K562 (cell line): ENCODE measurements at regions not wholly inside any gene's neighbourhood (a gene's known extent, or its start where the extent isn't known, plus 50 kb on each side); places are given as distances from the start of the nearest gene placed in this dataset.

ENCODE experiments used
- ATAC-seq: fragments of 200-7000 bp; cut with Tn5 transposase; 3 replicates; pipeline ENCODE4 v1.9.1; 2020; ENCODE audit warnings: moderate library complexity
- BruUV-seq: library from RNA; stranded (reverse); fragments of 400-500 nt; replicated peaks from 2 replicates; lab custom pipeline; 2021; lab: Mats Ljungman, UMichigan
- CTCF ChIA-PET: fragments of 300-600 bp; formaldehyde crosslinking; extraction: SDS; loops from one replicate; lab custom pipeline; 2021; ENCODE audit warnings: low intra/inter-chr PET ratio; lab: Yijun Ruan, JAX
- POLR2A ChIA-PET: fragments of 300-600, 350-650 bp; sonication (Branson Sonifier 250); formaldehyde crosslinking; extraction: SDS; loops from one replicate; lab custom pipeline; 2021; ENCODE audit warnings: antibody characterized with exemption, inconsistent platforms; lab: Yijun Ruan, JAX
- DNase-seq, 4 experiments: peaks; one replicate each; pipeline versions ENCODE4 v3.0.0 to v3.0.0-alpha.2; 2011 to 2018; ENCODE audit warnings: low spot score in 3 of 4, mixed read lengths in 3 of 4; ENCODE audit errors: extremely low read depth in 1 of 4
- FAIRE-seq: peaks from 2 replicates; lab custom pipeline; 2011; peaks lifted over from hg19 to GRCh38; lab: Jason Lieb, UNC
- H2AFZ ChIP-seq: 2 replicates; pipeline ENCODE4 v1.6.0; 2011; ENCODE audit warnings: low read depth, low read length, control low read depth, inconsistent platforms
- H3K27ac ChIP-seq: fragments of 200-600 bp; 3 replicates; pipeline ENCODE4 v1.8.0; 2011; ENCODE audit warnings: low read depth, mild to moderate bottlenecking, control low read depth, inconsistent platforms, low read length, moderate library complexity, mixed read lengths; ENCODE audit errors: extremely low read depth
- H3K27me3 ChIP-seq, 2 experiments: fragments of 300-600 bp in 1 of 2; 2 replicates in 1 of 2; 3 replicates in 1 of 2; pipeline versions ENCODE4 v1.6.0 to v1.8.0; 2011; ENCODE audit warnings: inconsistent platforms in 2 of 2, low read length in 2 of 2, mild to moderate bottlenecking in 1 of 2, mixed read lengths in 1 of 2, moderate library complexity in 1 of 2; ENCODE audit not compliant: control insufficient read depth in 2 of 2, insufficient read depth in 2 of 2
- H3K36me3 ChIP-seq: fragments of 300-600 bp; 3 replicates; pipeline ENCODE4 v1.8.0; 2011; ENCODE audit warnings: mild to moderate bottlenecking, low read length, inconsistent platforms; ENCODE audit not compliant: control insufficient read depth, insufficient read depth
- H3K4me1 ChIP-seq, 2 experiments: fragments of 200-600 bp in 1 of 2; replicated peaks in 1 of 2; 2 replicates in 1 of 2; 3 replicates in 1 of 2; pipeline versions ENCODE4 v1.5.1 to v1.8.0; 2011; ENCODE audit warnings: inconsistent platforms in 2 of 2, low read length in 2 of 2, mild to moderate bottlenecking in 1 of 2, mixed read lengths in 1 of 2, moderate library complexity in 1 of 2; ENCODE audit not compliant: control insufficient read depth in 2 of 2, insufficient read depth in 2 of 2
- H3K4me2 ChIP-seq: 2 replicates; pipeline ENCODE4 v1.6.1; 2011; ENCODE audit warnings: low read length, control low read depth, inconsistent platforms, mixed read lengths; ENCODE audit not compliant: insufficient read depth
- H3K4me3 ChIP-seq: fragments of 200-600 bp; sonication (generic), shearing (Covaris generic); 2 replicates; pipeline ENCODE4 v1.5.1; 2016; ENCODE audit warnings: control low read depth, inconsistent platforms
- H3K79me2 ChIP-seq: fragments of 200-600 bp; 3 replicates; pipeline ENCODE4 v1.8.0; 2011; ENCODE audit warnings: low read length, inconsistent platforms; ENCODE audit not compliant: control insufficient read depth, insufficient read depth
- H3K9ac ChIP-seq, 2 experiments: 2 replicates each; pipeline versions ENCODE4 v1.6.0 to v1.6.1; 2011; ENCODE audit warnings: low read depth in 2 of 2, low read length in 2 of 2, control low read depth in 1 of 2, inconsistent platforms in 1 of 2, mild to moderate bottlenecking in 1 of 2, mixed read lengths in 1 of 2; ENCODE audit not compliant: insufficient read depth in 1 of 2
- H3K9me1 ChIP-seq: one replicate; pipeline ENCODE4 v1.6.0; 2011; ENCODE audit warnings: inconsistent platforms, mild to moderate bottlenecking, low read length, moderate library complexity; ENCODE audit not compliant: control insufficient read depth, insufficient read depth
- H3K9me3 ChIP-seq: replicated peaks from 2 replicates; pipeline ENCODE4 v1.5.1; 2011; ENCODE audit warnings: low read depth, low read length, inconsistent platforms; ENCODE audit not compliant: control insufficient read depth, insufficient read depth
- H4K20me1 ChIP-seq: replicated peaks from 2 replicates; pipeline ENCODE4 v1.6.1; 2011; ENCODE audit warnings: low read length, inconsistent platforms, mixed read lengths; ENCODE audit not compliant: control insufficient read depth, insufficient read depth
- ARHGAP35 ChIP-seq: fragments of 450-650 bp; IDR thresholded peaks from 2 replicates; pipeline ENCODE4 v1.6.1; 2018; ENCODE audit not compliant: partially characterized antibody
- CREB1 ChIP-seq, 2 experiments: sonication (generic) in 1 of 2; formaldehyde crosslinking in 1 of 2; IDR thresholded peaks; 2 replicates each; pipeline versions ENCODE4 v1.6.1 to v1.8.0; 2012 to 2022; ENCODE audit warnings: inconsistent platforms in 1 of 2, mild to moderate bottlenecking in 1 of 2, missing genetic modification reagents in 1 of 2, moderate library complexity in 1 of 2
- KAT8 ChIP-seq: fragments of 450-650 bp; IDR thresholded peaks from 2 replicates; pipeline ENCODE4 v1.6.1; 2016; ENCODE audit warnings: low read depth, mild to moderate bottlenecking
- KLF10 ChIP-seq: fragments of 250-450 bp; sonication (Bioruptor Pico); IDR thresholded peaks from 2 replicates; pipeline ENCODE4 v1.6.1; 2021; ENCODE audit warnings: matching md5 sums
- NR2C2 ChIP-seq, 2 experiments: fragments of 200-800 bp in 1 of 2; sonication (Bioruptor generic) in 1 of 2; sonication (generic) in 1 of 2; formaldehyde crosslinking in 1 of 2; IDR thresholded peaks; 2 replicates each; pipeline versions ENCODE4 v1.6.1 to v1.8.0; 2016 to 2022; ENCODE audit warnings: mild to moderate bottlenecking in 1 of 2, missing compliant biosample characterization in 1 of 2, missing genetic modification characterization in 1 of 2, missing genetic modification reagents in 1 of 2
- WGBS: fragments of 100-300 bp; shearing (Covaris generic); methylation state at CpG from one replicate; pipeline ENCODE4 v1.1.6; 2016; ENCODE audit warnings: low coverage, mixed read lengths; ENCODE audit not compliant: insufficient coverage; ENCODE audit errors: missing lambda C conversion rate; 5-methylcytosine and 5-hydroxymethylcytosine counted together
- in situ Hi-C: fragments of 300-500 bp; cut with MboI; formaldehyde crosslinking; loops from 4 replicates; pipeline ENCODE4 v1.15.0; 2018; ENCODE audit warnings: inconsistent platforms, mixed read lengths
- intact Hi-C: fragments of 100-400 bp; cut with micrococcal nuclease; formaldehyde crosslinking; loops from 2 replicates; pipeline ENCODE4 v1.14.2; 2022
- TF ChIP-seq, protein P1 (sequence below): fragments of 200-400 bp; formaldehyde crosslinking; IDR thresholded peaks from 2 replicates; pipeline ENCODE4 v1.6.1; 2017; ENCODE audit warnings: mild to moderate bottlenecking, low read depth, low read length, moderate library complexity

GRCh38 chr10:31142026-31142425 is 110.4 kb upstream of the ZNF438 start:
- H3K9me3 ChIP-seq: no peaks in the 10 kb centered on the region
- no peaks in the 10 kb centered on the region for H3K79me2 ChIP-seq
- H4K20me1 ChIP-seq: no peaks in the 10 kb centered on the region
- 5% methylated on average over 5 of the region's 5 CpGs for WGBS
- no peak overlapping the region for H3K9ac ChIP-seq
- DNase-seq: no peak
- H3K27me3 ChIP-seq: peaks cover 8 to 15% of the 10 kb centered on the region in 2 experiments; a peak in 4 of 5 replicates
- in situ Hi-C loops (no loop called here), intact Hi-C loops (no loop called here)
- H3K4me2 ChIP-seq: no peak overlapping the region
- H2AFZ ChIP-seq: no peak overlapping the region
- no peaks in the 10 kb centered on the region for H3K36me3 ChIP-seq
- POLR2A ChIA-PET: no interaction called here
- peaks cover 0 to 6% of the 10 kb centered on the region in 2 experiments; a peak in 4 of 5 replicates for H3K4me1 ChIP-seq
- TF ChIP-seq ARHGAP35: no peak
- no peak for TF ChIP-seq KAT8
- TF ChIP-seq NR2C2 (CRISPR knock-in tag; IDR thresholded peaks at IDR 0.05): no peak
- TF ChIP-seq NR2C2 (tag; IDR thresholded peaks at IDR 0.05): 0 out of 2 replicates have a peak, but pooled peaks have one; percentile 21
- no peak for TF ChIP-seq CREB1 (IDR thresholded peaks at IDR 0.05)
- no peak for TF ChIP-seq CREB1 (CRISPR knock-in tag; IDR thresholded peaks at IDR 0.05)
- TF ChIP-seq, protein P1, sequence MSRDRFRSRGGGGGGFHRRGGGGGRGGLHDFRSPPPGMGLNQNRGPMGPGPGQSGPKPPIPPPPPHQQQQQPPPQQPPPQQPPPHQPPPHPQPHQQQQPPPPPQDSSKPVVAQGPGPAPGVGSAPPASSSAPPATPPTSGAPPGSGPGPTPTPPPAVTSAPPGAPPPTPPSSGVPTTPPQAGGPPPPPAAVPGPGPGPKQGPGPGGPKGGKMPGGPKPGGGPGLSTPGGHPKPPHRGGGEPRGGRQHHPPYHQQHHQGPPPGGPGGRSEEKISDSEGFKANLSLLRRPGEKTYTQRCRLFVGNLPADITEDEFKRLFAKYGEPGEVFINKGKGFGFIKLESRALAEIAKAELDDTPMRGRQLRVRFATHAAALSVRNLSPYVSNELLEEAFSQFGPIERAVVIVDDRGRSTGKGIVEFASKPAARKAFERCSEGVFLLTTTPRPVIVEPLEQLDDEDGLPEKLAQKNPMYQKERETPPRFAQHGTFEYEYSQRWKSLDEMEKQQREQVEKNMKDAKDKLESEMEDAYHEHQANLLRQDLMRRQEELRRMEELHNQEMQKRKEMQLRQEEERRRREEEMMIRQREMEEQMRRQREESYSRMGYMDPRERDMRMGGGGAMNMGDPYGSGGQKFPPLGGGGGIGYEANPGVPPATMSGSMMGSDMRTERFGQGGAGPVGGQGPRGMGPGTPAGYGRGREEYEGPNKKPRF: no peak
- no peak for TF ChIP-seq KLF10
- BruUV-seq: no TSS peak
- no peak overlapping the region for H3K4me3 ChIP-seq
- ATAC-seq: no peak
- FAIRE-seq: no peak
- no peak overlapping the region for H3K27ac ChIP-seq
- CTCF ChIA-PET: no interaction called here
- H3K9me1 ChIP-seq: no peaks in the 10 kb centered on the region
